ENCODE measurements at regions not wholly inside any gene's neighbourhood (a gene's known extent, or its start where the extent isn't known, plus 50 kb on each side); places are given as distances from the start of the nearest gene placed in this dataset.
"Not testable (repeated sequence)": the region's sequence is repeated elsewhere in the genome, so short reads cannot be mapped to it uniquely, and the experiment has no call there.

- Histone ChIP-seq H3K27me3 (ENCODE audit: control insufficient read depth, insufficient read depth, low read length) (no peaks in the 10 kb centered on the region), H3K4me1 (ENCODE audit: control insufficient read depth, insufficient read depth, low read length) (peaks cover 20% of the 10 kb centered on the region), H3K27ac (ENCODE audit: low read length) (no peak overlapping the region), H3K36me3 (ENCODE audit: control insufficient read depth, insufficient read depth, low read length) (peaks cover 16% of the 10 kb centered on the region), H3K9me3 (replicated peaks; ENCODE audit: control insufficient read depth, low read depth, low read length) (peaks cover 3% of the 10 kb centered on the region), H3K4me3 (ENCODE audit: low read length) (no peak overlapping the region)
- peak; percentile 26 for DNase-seq
- 74% methylated on average over 20 of the region's 24 CpGs for WGBS (ENCODE audit: insufficient coverage)
Observed at GRCh38 chr17:83009414-83010205, 69.8 kb upstream of the METRNL start.

- H3K27me3 ChIP-seq (ENCODE audit: control insufficient read depth, insufficient read depth, low read length): no peaks in the 10 kb centered on the region
- WGBS (ENCODE audit: insufficient coverage): 67% methylated on average over 31 of the region's 39 CpGs
- no peak for DNase-seq
- peaks cover 20% of the 10 kb centered on the region for H3K4me1 ChIP-seq (ENCODE audit: control insufficient read depth, insufficient read depth, low read length)
- H3K27ac ChIP-seq (ENCODE audit: low read length): no peak overlapping the region
- H3K9me3 ChIP-seq (replicated peaks; ENCODE audit: control insufficient read depth, low read depth, low read length): peaks cover 3% of the 10 kb centered on the region
- H3K4me3 ChIP-seq (ENCODE audit: low read length): no peak overlapping the region
- peaks cover 11% of the 10 kb centered on the region for H3K36me3 ChIP-seq (ENCODE audit: control insufficient read depth, insufficient read depth, low read length)
Observed at GRCh38 chr17:83010206-83011200, 68.9 kb upstream of the METRNL start.

- WGBS (ENCODE audit: insufficient coverage): 21% methylated on average over 13 of the region's 19 CpGs
Observed at GRCh38 chr17:83011676-83012075, 67.7 kb upstream of the METRNL start.

GRCh38 chr17:83012200-83012785 is 67.1 kb upstream of the METRNL start:
- Histone ChIP-seq H3K4me1 (ENCODE audit: control insufficient read depth, insufficient read depth, low read length) (peaks cover 14% of the 10 kb centered on the region), H3K27ac (ENCODE audit: low read length) (no peak overlapping the region), H3K36me3 (ENCODE audit: control insufficient read depth, insufficient read depth, low read length) (no peaks in the 10 kb centered on the region), H3K9me3 (replicated peaks; ENCODE audit: control insufficient read depth, low read depth, low read length) (peaks cover 3% of the 10 kb centered on the region), H3K27me3 (ENCODE audit: control insufficient read depth, insufficient read depth, low read length) (no peaks in the 10 kb centered on the region), H3K4me3 (ENCODE audit: low read length) (no peak overlapping the region)
- whole genome bisulfite sequencing (ENCODE audit: insufficient coverage): 30% methylated on average over 13 of the region's 23 CpGs
- peak; percentile 64 for DNase-seq

More at GRCh38 chr17:83011676-83012075, 67.7 kb upstream of the METRNL start:
- not testable (repeated sequence) for H3K36me3 ChIP-seq (ENCODE audit: control insufficient read depth, insufficient read depth, low read length); H3K9me3 ChIP-seq (replicated peaks; ENCODE audit: control insufficient read depth, low read depth, low read length); H3K27ac ChIP-seq (ENCODE audit: low read length); H3K27me3 ChIP-seq (ENCODE audit: control insufficient read depth, insufficient read depth, low read length); H3K4me3 ChIP-seq (ENCODE audit: low read length)
- peaks cover 20% of the 10 kb centered on the region for H3K4me1 ChIP-seq (ENCODE audit: control insufficient read depth, insufficient read depth, low read length)
- peak; percentile 35 for DNase-seq

- Histone ChIP-seq H3K27ac (ENCODE audit: low read length) (no peak overlapping the region), H3K4me1 (ENCODE audit: control insufficient read depth, insufficient read depth, low read length) (peaks cover 8% of the 10 kb centered on the region), H3K27me3 (ENCODE audit: control insufficient read depth, insufficient read depth, low read length) (no peaks in the 10 kb centered on the region), H3K36me3 (ENCODE audit: control insufficient read depth, insufficient read depth, low read length) (no peaks in the 10 kb centered on the region), H3K9me3 (replicated peaks; ENCODE audit: control insufficient read depth, low read depth, low read length) (peaks cover 8% of the 10 kb centered on the region), H3K4me3 (ENCODE audit: low read length) (no peak overlapping the region)
- WGBS (ENCODE audit: insufficient coverage): 68% methylated on average over 32 of the region's 41 CpGs
- DNase-seq: peak; percentile 65
Observed at GRCh38 chr17:83012868-83013778, 66.3 kb upstream of the METRNL start.

- WGBS (ENCODE audit: insufficient coverage): 75% methylated on average over 8 of the region's 11 CpGs
- Histone ChIP-seq H3K9me3 (replicated peaks; ENCODE audit: control insufficient read depth, low read depth, low read length) (peaks cover 6% of the 10 kb centered on the region), H3K27ac (ENCODE audit: low read length) (no peak overlapping the region), H3K36me3 (ENCODE audit: control insufficient read depth, insufficient read depth, low read length) (no peaks in the 10 kb centered on the region), H3K4me3 (ENCODE audit: low read length) (no peak overlapping the region), H3K27me3 (ENCODE audit: control insufficient read depth, insufficient read depth, low read length) (no peaks in the 10 kb centered on the region), H3K4me1 (ENCODE audit: control insufficient read depth, insufficient read depth, low read length) (peaks cover 8% of the 10 kb centered on the region)
- no peak for DNase-seq
Observed at GRCh38 chr17:83013779-83014117, 65.7 kb upstream of the METRNL start.

GRCh38 chr17:83014297-83014696 is 65.1 kb upstream of the METRNL start:
- no peak for DNase-seq
- Histone ChIP-seq H3K9me3 (replicated peaks; ENCODE audit: control insufficient read depth, low read depth, low read length) (peaks cover 5% of the 10 kb centered on the region), H3K27ac (ENCODE audit: low read length) (no peak overlapping the region), H3K4me1 (ENCODE audit: control insufficient read depth, insufficient read depth, low read length) (peaks cover 8% of the 10 kb centered on the region), H3K4me3 (ENCODE audit: low read length) (no peak overlapping the region), H3K36me3 (ENCODE audit: control insufficient read depth, insufficient read depth, low read length) (no peaks in the 10 kb centered on the region), H3K27me3 (ENCODE audit: control insufficient read depth, insufficient read depth, low read length) (no peaks in the 10 kb centered on the region)
- WGBS (ENCODE audit: insufficient coverage): 90% methylated on average over 13 of the region's 14 CpGs

- H3K9me3 ChIP-seq (replicated peaks; ENCODE audit: control insufficient read depth, low read depth, low read length): peaks cover 5% of the 10 kb centered on the region
- no peaks in the 10 kb centered on the region for H3K27me3 ChIP-seq (ENCODE audit: control insufficient read depth, insufficient read depth, low read length)
- H3K4me3 ChIP-seq (ENCODE audit: low read length): no peak overlapping the region
- DNase-seq: no peak
- H3K4me1 ChIP-seq (ENCODE audit: control insufficient read depth, insufficient read depth, low read length): peaks cover 6% of the 10 kb centered on the region
- no peaks in the 10 kb centered on the region for H3K36me3 ChIP-seq (ENCODE audit: control insufficient read depth, insufficient read depth, low read length)
- WGBS (ENCODE audit: insufficient coverage): 93% methylated on average over 23 of the region's 33 CpGs
- no peak overlapping the region for H3K27ac ChIP-seq (ENCODE audit: low read length)
Observed at GRCh38 chr17:83014940-83015910, 64.2 kb upstream of the METRNL start.
